ENCODE measurements at regions not wholly inside any gene's neighbourhood (a gene's known extent, or its start where the extent isn't known, plus 50 kb on each side); places are given as distances from the start of the nearest gene placed in this dataset.
A peak's percentile ranks its signal among the peaks of the same experiment; 100 is the strongest.

DNA sequence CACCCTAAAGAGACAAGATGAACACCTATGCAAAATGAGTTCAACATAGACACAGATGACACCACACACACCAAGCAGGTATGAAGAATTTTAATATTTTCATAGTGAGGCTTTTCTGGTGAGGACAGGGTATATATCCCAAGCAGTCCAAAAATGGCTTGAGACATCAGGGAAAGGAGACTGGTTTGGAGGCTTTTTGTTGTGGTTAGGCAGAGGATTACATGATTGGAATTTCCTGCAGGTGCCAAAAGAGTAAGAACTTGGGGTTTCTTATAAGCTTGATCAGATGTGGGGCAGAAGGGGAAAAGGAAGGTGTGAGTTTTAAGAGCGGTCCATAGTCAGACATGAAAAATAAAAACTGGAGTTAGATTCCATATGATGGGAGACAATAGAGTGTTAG, 420.8 kb upstream of the SLITRK1 start:
- no peak for DNase-seq
- intact Hi-C loops (cut with DNase I), result no loop called here
- Histone ChIP-seq H3K27ac (no peak overlapping the region), H3K36me3 (replicated peaks in 1 of 2) (no peaks in the 10 kb centered on the region), H3K4me1 (replicated peaks in 1 of 2) (no peaks in the 10 kb centered on the region), H3K27me3 (no peaks in the 10 kb centered on the region), H3K4me3 (peak overlapping the region in 1 of 4 donors; percentile 14), H3K9me3 (replicated peaks in 1 of 3) (no peaks in the 10 kb centered on the region)
- TF ChIP-seq, protein P1, sequence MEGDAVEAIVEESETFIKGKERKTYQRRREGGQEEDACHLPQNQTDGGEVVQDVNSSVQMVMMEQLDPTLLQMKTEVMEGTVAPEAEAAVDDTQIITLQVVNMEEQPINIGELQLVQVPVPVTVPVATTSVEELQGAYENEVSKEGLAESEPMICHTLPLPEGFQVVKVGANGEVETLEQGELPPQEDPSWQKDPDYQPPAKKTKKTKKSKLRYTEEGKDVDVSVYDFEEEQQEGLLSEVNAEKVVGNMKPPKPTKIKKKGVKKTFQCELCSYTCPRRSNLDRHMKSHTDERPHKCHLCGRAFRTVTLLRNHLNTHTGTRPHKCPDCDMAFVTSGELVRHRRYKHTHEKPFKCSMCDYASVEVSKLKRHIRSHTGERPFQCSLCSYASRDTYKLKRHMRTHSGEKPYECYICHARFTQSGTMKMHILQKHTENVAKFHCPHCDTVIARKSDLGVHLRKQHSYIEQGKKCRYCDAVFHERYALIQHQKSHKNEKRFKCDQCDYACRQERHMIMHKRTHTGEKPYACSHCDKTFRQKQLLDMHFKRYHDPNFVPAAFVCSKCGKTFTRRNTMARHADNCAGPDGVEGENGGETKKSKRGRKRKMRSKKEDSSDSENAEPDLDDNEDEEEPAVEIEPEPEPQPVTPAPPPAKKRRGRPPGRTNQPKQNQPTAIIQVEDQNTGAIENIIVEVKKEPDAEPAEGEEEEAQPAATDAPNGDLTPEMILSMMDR (IDR thresholded peaks at IDR 0.05), result no peak
- no peak for TF ChIP-seq POLR2A (IDR thresholded peaks at IDR 0.05)
- 84 to 89% (median 87%) methylated on average over 1 of the region's 1 CpG for WGBS, 4 donors

DNA sequence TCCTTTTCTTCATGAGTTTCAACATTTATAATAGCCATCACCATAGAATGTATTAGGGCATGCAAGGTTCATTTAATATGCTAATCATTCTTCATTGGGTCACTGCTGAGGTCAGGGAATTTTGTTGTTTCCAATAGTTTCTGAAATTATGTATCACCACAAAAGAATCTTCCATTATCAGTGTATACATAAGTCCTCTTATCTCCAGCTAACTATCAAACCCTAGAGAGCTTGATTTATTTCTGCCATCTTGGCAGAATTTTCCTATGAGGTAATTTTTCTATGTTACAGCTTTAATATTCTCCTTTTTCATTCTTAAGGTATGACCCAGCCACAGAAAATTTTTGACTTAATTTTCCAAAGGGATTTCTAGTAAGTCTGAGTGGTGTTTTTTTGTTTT, 415.0 kb upstream of the SLITRK1 start:
- H3K4me1 ChIP-seq (replicated peaks in 1 of 2), result no peaks in the 10 kb centered on the region
- no peak for DNase-seq
- no peak overlapping the region for H3K4me3 ChIP-seq
- TF ChIP-seq, protein P1 (IDR thresholded peaks at IDR 0.05), result no peak
- no peak for TF ChIP-seq POLR2A (IDR thresholded peaks at IDR 0.05)
- intact Hi-C loops (cut with DNase I), result no loop called here
- H3K36me3 ChIP-seq (replicated peaks in 1 of 2), result no peaks in the 10 kb centered on the region
- no peaks in the 10 kb centered on the region for H3K9me3 ChIP-seq (replicated peaks in 1 of 3)
- H3K27ac ChIP-seq, result no peak overlapping the region
- H3K27me3 ChIP-seq, result no peaks in the 10 kb centered on the region

DNA sequence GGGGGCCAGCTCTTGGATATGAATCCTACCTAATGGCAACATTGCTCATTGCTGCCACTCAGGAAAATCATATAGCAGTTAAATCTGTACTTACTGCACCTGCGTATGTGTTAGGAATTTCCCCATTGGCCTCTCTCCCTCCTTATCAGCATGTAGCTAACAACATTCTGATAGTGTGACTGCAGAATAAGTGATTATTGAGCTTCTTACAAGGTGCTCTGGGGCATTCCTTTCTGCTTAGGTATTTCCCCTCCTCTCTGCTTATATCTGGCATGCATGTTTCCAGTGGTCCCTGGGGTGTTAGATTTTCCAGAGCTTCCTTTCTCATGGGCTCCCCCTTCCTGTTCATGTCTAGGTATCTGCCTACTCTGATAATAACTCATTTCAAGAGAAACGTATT, 414.1 kb upstream of the SLITRK1 start:
- H3K4me1 ChIP-seq (replicated peaks in 1 of 2), result no peaks in the 10 kb centered on the region
- H3K36me3 ChIP-seq (replicated peaks in 1 of 2), result no peaks in the 10 kb centered on the region
- no peak for DNase-seq
- no peak overlapping the region for H3K4me3 ChIP-seq
- TF ChIP-seq, protein P1 (IDR thresholded peaks at IDR 0.05), result no peak
- no peak for TF ChIP-seq POLR2A (IDR thresholded peaks at IDR 0.05)
- intact Hi-C loops (cut with DNase I), result no loop called here
- no peaks in the 10 kb centered on the region for H3K27me3 ChIP-seq
- H3K9me3 ChIP-seq (replicated peaks in 1 of 3), result no peaks in the 10 kb centered on the region
- H3K27ac ChIP-seq, result no peak overlapping the region
- 60 to 88% (median 73%) methylated on average over 2 of the region's 2 CpGs for WGBS, 4 donors

DNA sequence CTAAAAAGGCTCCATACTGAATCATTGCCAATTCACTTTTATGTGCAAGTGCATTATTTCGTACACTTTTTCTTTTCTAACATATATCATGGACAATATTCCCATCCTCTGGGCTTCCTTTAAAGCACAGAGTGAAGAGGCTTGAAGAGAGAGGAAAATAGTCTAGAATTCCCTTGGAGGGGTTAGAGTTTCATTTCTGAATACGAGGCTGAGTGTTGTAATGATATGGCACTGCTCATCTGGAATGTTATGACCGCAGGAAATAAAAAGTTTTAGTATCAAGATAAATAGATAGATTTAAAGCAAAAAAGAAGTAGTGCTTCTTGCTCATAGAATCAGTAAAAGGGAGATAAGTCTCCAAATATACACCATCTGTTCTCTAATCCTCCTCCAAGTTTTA, 412.3 kb upstream of the SLITRK1 start:
- TF ChIP-seq, protein P1 (IDR thresholded peaks at IDR 0.05), result no peak
- no peak for TF ChIP-seq POLR2A (IDR thresholded peaks at IDR 0.05)
- no peak for DNase-seq
- Histone ChIP-seq H3K4me3 (no peak overlapping the region), H3K4me1 (replicated peaks in 1 of 2) (no peaks in the 10 kb centered on the region), H3K36me3 (replicated peaks in 1 of 2) (no peaks in the 10 kb centered on the region), H3K9me3 (replicated peaks in 1 of 3) (no peaks in the 10 kb centered on the region), H3K27me3 (no peaks in the 10 kb centered on the region), H3K27ac (no peak overlapping the region)
- intact Hi-C loops (cut with DNase I), result no loop called here
- 78 to 81% (median 80%) methylated on average over 3 of the region's 3 CpGs for whole genome bisulfite sequencing, 4 donors

Data from adrenal gland (tissue), 9 donors.